Small intestine (tissue), 7 donors: ENCODE measurements at regions not wholly inside any gene's neighbourhood (a gene's known extent, or its start where the extent isn't known, plus 50 kb on each side); places are given as distances from the start of the nearest gene placed in this dataset.

Experiments used
- DNase-seq, 2 donors: peaks; one replicate each; pipeline versions ENCODE4 v3.0.0 to v3.0.0-alpha.2; 2013
- FAIRE-seq: peaks from 2 replicates; lab custom pipeline; 2012; peaks lifted over from hg19 to GRCh38; lab: Jason Lieb, UNC
- H3K27ac ChIP-seq, 3 donors: one replicate each; pipeline ENCODE4 v1.5.1; 2013; ENCODE audit warnings: low read length in 2 of 3, mild to moderate bottlenecking in 2 of 3, control low read depth in 1 of 3, inconsistent platforms in 1 of 3, low read depth in 1 of 3, moderate library complexity in 1 of 3
- H3K27me3 ChIP-seq, 3 donors: one replicate each; pipeline ENCODE4 v1.6.1; 2013; ENCODE audit warnings: low read length in 3 of 3, inconsistent platforms in 1 of 3; ENCODE audit not compliant: control insufficient read depth in 3 of 3, insufficient read depth in 3 of 3
- H3K36me3 ChIP-seq, 3 donors: one replicate each; pipeline ENCODE4 v1.6.1; 2013; ENCODE audit warnings: low read length in 3 of 3, inconsistent platforms in 1 of 3, low read depth in 1 of 3, mild to moderate bottlenecking in 1 of 3, moderate library complexity in 1 of 3; ENCODE audit not compliant: control insufficient read depth in 3 of 3, insufficient read depth in 2 of 3
- H3K4me1 ChIP-seq, 3 donors: one replicate each; pipeline ENCODE4 v1.6.1; 2013; ENCODE audit warnings: low read length in 2 of 3, inconsistent platforms in 1 of 3, low read depth in 1 of 3, mild to moderate bottlenecking in 1 of 3, moderate library complexity in 1 of 3; ENCODE audit not compliant: control insufficient read depth in 3 of 3, insufficient read depth in 2 of 3
- H3K4me3 ChIP-seq, 3 donors: one replicate each; pipeline ENCODE4 v1.5.1; 2013; ENCODE audit warnings: low read length in 3 of 3, control low read depth in 1 of 3, inconsistent platforms in 1 of 3, low read depth in 1 of 3, mild to moderate bottlenecking in 1 of 3, moderate library complexity in 1 of 3
- H3K9me3 ChIP-seq, 2 donors: one replicate each; pipeline ENCODE4 v1.6.1; 2013; ENCODE audit warnings: low read depth in 1 of 2, low read length in 1 of 2; ENCODE audit not compliant: control insufficient read depth in 2 of 2, insufficient read depth in 1 of 2
- WGBS, 3 donors: extraction: QIAGEN DNeasy Blood & Tissue Kit; methylation state at CpG; one replicate each; pipeline ENCODE4 v1.1.7; 2013; 5-methylcytosine and 5-hydroxymethylcytosine counted together
- donor health status: healthy with polysubstance abuse.
- donor health status: control.
- donor health status: control.
- donor health status: Bipolar disorder and iron deficiency.
- donor health status: healthy.

DNA sequence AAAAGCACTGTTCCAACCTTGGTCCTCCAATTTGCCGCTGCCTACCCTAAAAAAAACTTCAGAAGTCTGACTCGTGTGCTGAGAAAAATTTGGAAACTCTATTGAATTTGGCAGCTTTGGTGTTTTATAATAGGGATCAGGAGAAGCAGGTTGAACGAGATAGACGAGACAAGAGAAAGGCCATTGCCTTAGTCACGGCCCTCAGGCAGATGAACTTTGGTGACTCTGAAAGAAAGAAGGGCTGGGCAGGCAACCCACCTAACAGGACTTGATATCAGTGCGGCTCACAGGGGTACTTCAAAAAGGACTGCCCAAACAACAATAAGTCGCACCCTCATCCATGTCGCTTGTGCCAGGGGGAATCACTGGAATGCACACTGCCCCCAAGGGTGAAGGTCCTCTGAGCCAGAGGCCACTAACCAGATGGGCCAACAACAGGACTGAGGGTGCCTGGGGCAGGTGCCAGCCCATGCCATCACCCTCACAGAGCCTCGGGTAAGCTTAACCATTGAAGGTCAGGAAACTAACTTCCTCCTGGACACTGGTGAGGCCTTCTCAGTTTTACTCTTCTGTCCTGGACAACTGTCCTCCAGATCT is 102.5 kb upstream of the SSTR1 start:
- no peak for FAIRE-seq

GRCh38 chr14:38107216-38107631 is 100.5 kb upstream of the SSTR1 start:
- no peak for FAIRE-seq
- WGBS, 3 donors: 75 to 89% (median 78%) methylated on average over 2 of the region's 2 CpGs
- Histone ChIP-seq H3K9me3 (peaks cover 0 to 3% of the 10 kb centered on the region in 2 donors), H3K4me1 (no peaks in the 10 kb centered on the region), H3K27ac (no peak overlapping the region), H3K4me3 (no peak overlapping the region), H3K36me3 (no peaks in the 10 kb centered on the region), H3K27me3 (no peaks in the 10 kb centered on the region)
- no peak for DNase-seq

More for the DNA sequence above, 102.5 kb upstream of the SSTR1 start:
- no peak overlapping the region for H3K27ac ChIP-seq
- H3K36me3 ChIP-seq: no peaks in the 10 kb centered on the region
- H3K4me1 ChIP-seq: no peaks in the 10 kb centered on the region
- H3K9me3 ChIP-seq: peaks cover 0 to 7% of the 10 kb centered on the region in 2 donors
- no peaks in the 10 kb centered on the region for H3K27me3 ChIP-seq
- no peak for DNase-seq
- H3K4me3 ChIP-seq: no peak overlapping the region
- 85 to 90% (median 88%) methylated on average over 9 of the region's 9 CpGs for WGBS, 3 donors

DNA sequence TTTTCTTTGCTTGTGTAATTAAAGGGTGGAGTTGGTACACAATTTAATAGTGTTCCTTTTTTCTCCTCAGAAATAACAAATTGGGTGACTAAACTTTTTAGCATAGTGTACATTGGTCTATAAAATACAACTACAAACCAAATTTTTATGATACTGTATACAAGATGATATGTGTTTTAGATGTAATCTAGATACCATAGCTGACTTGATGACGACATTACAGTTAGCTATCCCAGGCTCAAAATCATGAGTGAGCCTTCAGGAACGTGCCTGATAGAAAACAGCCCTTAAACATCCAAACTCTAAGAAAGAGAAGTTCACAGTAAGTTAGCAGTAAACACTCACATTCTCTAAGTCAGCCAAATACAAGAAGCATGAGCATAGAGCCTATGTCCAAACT is 99.0 kb upstream of the SSTR1 start:
- H3K9me3 ChIP-seq: peaks cover 0 to 3% of the 10 kb centered on the region in 2 donors
- no peak for FAIRE-seq
- no peaks in the 10 kb centered on the region for H3K4me1 ChIP-seq
- WGBS, 3 donors: 47 to 63% (median 58%) methylated on average over 2 of the region's 2 CpGs
- H3K4me3 ChIP-seq: no peak overlapping the region
- no peak for DNase-seq
- no peaks in the 10 kb centered on the region for H3K27me3 ChIP-seq
- no peak overlapping the region for H3K27ac ChIP-seq
- H3K36me3 ChIP-seq: no peaks in the 10 kb centered on the region

- FAIRE-seq: no peak
- no peaks in the 10 kb centered on the region for H3K36me3 ChIP-seq
- no peak for DNase-seq
- no peak overlapping the region for H3K4me3 ChIP-seq
- H3K9me3 ChIP-seq: peaks cover 0 to 3% of the 10 kb centered on the region in 2 donors
- no peaks in the 10 kb centered on the region for H3K27me3 ChIP-seq
- no peak overlapping the region for H3K27ac ChIP-seq
- 64 to 85% (median 76%) methylated on average over 1 of the region's 1 CpG for WGBS, 3 donors
- no peaks in the 10 kb centered on the region for H3K4me1 ChIP-seq
Observed at GRCh38 chr14:38110258-38110657, 97.4 kb upstream of the SSTR1 start.

GRCh38 chr14:38111046-38111445 is 96.7 kb upstream of the SSTR1 start:
- no peak overlapping the region for H3K27ac ChIP-seq
- no peak for FAIRE-seq
- H3K4me1 ChIP-seq: no peaks in the 10 kb centered on the region
- peaks cover 0 to 3% of the 10 kb centered on the region in 2 donors for H3K9me3 ChIP-seq
- H3K4me3 ChIP-seq: no peak overlapping the region
- DNase-seq: no peak
- WGBS, 3 donors: 95 to 96% (median 96%) methylated on average over 2 of the region's 2 CpGs
- H3K27me3 ChIP-seq: no peaks in the 10 kb centered on the region
- H3K36me3 ChIP-seq: no peaks in the 10 kb centered on the region

DNA sequence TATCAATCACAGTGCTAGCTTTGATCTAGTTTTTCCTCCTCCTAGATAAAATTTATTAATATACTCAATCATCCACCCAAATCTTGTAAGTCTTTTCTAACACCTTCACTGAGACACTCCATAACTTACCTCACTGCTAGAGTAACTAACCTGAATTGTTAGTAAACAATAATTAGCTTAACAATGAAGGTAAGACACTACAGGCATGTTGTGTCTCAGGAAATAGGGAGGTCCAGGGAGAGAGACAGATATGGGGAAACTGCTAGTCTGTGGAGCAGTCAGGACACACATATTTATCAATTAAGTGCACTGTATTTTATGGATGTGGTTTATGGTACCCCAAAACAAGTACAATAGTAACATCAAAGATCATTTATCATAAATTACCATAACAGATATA is 94.2 kb upstream of the SSTR1 start:
- H3K4me1 ChIP-seq: no peaks in the 10 kb centered on the region
- H3K9me3 ChIP-seq: peaks cover 0 to 4% of the 10 kb centered on the region in 2 donors
- no peak for FAIRE-seq
- no peaks in the 10 kb centered on the region for H3K27me3 ChIP-seq
- no peaks in the 10 kb centered on the region for H3K36me3 ChIP-seq
- no peak for DNase-seq
- no peak overlapping the region for H3K4me3 ChIP-seq
- H3K27ac ChIP-seq: no peak overlapping the region

- H3K27me3 ChIP-seq: no peaks in the 10 kb centered on the region
- no peak overlapping the region for H3K4me3 ChIP-seq
- DNase-seq (no peak), FAIRE-seq (no peak)
- H3K27ac ChIP-seq: no peak overlapping the region
- H3K4me1 ChIP-seq: no peaks in the 10 kb centered on the region
- peaks cover 0 to 4% of the 10 kb centered on the region in 2 donors for H3K9me3 ChIP-seq
- H3K36me3 ChIP-seq: no peaks in the 10 kb centered on the region
Observed at GRCh38 chr14:38116895-38117294, 90.8 kb upstream of the SSTR1 start.

- H3K27ac ChIP-seq: no peak overlapping the region
- H3K27me3 ChIP-seq: no peaks in the 10 kb centered on the region
- H3K9me3 ChIP-seq: peaks cover 0 to 4% of the 10 kb centered on the region in 2 donors
- FAIRE-seq: no peak
- no peaks in the 10 kb centered on the region for H3K4me1 ChIP-seq
- WGBS, 3 donors: 78 to 92% (median 91%) methylated on average over 2 of the region's 2 CpGs
- DNase-seq: no peak
- no peak overlapping the region for H3K4me3 ChIP-seq
- no peaks in the 10 kb centered on the region for H3K36me3 ChIP-seq
Observed at GRCh38 chr14:38120109-38120508, 87.6 kb upstream of the SSTR1 start.
